Osteoblast (primary cell): ENCODE measurements at regions not wholly inside any gene's neighbourhood (a gene's known extent, or its start where the extent isn't known, plus 50 kb on each side); places are given as distances from the start of the nearest gene placed in this dataset.

Source experiments
- DNase-seq: peaks from one replicate; pipeline ENCODE4 v3.0.0; 2011; ENCODE audit warnings: low spot score, mixed read lengths; ENCODE audit not compliant: insufficient read length; ENCODE audit errors: missing footprints
- H2AFZ ChIP-seq: 2 replicates; pipeline ENCODE4 v1.6.0; 2011; ENCODE audit warnings: mild to moderate bottlenecking, low read length
- H3K27ac ChIP-seq: 2 replicates; pipeline ENCODE4 v1.5.1; 2011; ENCODE audit warnings: mild to moderate bottlenecking, low read depth, low read length, moderate library complexity
- H3K27me3 ChIP-seq: 2 replicates; pipeline ENCODE4 v1.6.0; 2012; ENCODE audit warnings: mild to moderate bottlenecking, control low read depth, inconsistent platforms, low read length, moderate library complexity; ENCODE audit not compliant: insufficient read depth
- H3K36me3 ChIP-seq: 2 replicates; pipeline ENCODE4 v1.5.1; 2011; ENCODE audit warnings: mild to moderate bottlenecking, low read length, control low read depth, moderate library complexity; ENCODE audit not compliant: insufficient read depth
- H3K4me1 ChIP-seq: 2 replicates; pipeline ENCODE4 v1.5.1; 2011; ENCODE audit warnings: mild to moderate bottlenecking, low read length, control low read depth, moderate library complexity; ENCODE audit not compliant: insufficient read depth
- H3K4me2 ChIP-seq: 2 replicates; pipeline ENCODE4 v1.6.0; 2011; ENCODE audit warnings: mild to moderate bottlenecking, low read length; ENCODE audit not compliant: insufficient read depth
- H3K4me3 ChIP-seq: fragments of 200-600 bp; sonication (generic); 3 replicates; pipeline ENCODE4 v1.5.1; 2012; ENCODE audit warnings: mild to moderate bottlenecking, low read length, inconsistent platforms; ENCODE audit not compliant: insufficient read depth
- H3K79me2 ChIP-seq: 2 replicates; pipeline ENCODE4 v1.6.0; 2012; ENCODE audit warnings: mild to moderate bottlenecking, low read length, control low read depth, inconsistent platforms; ENCODE audit not compliant: insufficient read depth
- H3K9me3 ChIP-seq: 2 replicates; pipeline ENCODE4 v1.5.1; 2011; ENCODE audit warnings: low read depth, low read length, control low read depth
- H4K20me1 ChIP-seq: 2 replicates; pipeline ENCODE4 v1.6.0; 2012; ENCODE audit warnings: mild to moderate bottlenecking, low read length, control low read depth; ENCODE audit not compliant: insufficient read depth
- TF ChIP-seq, protein P1 (sequence below): IDR thresholded peaks from 2 replicates; pipeline ENCODE4 v1.5.1; 2011; ENCODE audit warnings: mild to moderate bottlenecking, low read depth, low read length, moderate library complexity; ENCODE audit errors: extremely low read depth

DNA sequence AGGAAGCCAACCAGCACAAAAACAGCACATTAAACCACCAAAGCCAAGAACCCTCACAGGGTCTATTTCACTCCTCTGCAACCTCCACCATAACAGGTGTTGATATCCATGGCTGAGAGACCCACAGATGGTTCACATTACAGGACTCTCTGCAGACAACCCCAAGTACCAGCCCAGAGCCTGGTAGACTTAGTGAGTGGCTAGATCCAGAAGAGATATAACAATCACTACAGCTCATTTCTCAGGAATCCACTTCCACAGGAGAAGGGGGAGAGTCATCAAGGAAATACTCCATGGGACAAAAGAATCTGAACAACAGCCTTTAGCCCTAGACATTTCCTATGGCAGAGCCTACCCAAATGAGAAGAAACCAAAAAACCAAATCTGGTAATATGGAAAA is 168.1 kb upstream of the CD96 start:
- DNase-seq, result no peak
- no peaks in the 10 kb centered on the region for H3K79me2 ChIP-seq
- H4K20me1 ChIP-seq, result no peaks in the 10 kb centered on the region
- H3K27ac ChIP-seq, result no peak overlapping the region
- no peak overlapping the region for H2AFZ ChIP-seq
- H3K9me3 ChIP-seq, result no peaks in the 10 kb centered on the region
- H3K4me3 ChIP-seq, result no peak overlapping the region
- no peaks in the 10 kb centered on the region for H3K36me3 ChIP-seq
- TF ChIP-seq, protein P1, sequence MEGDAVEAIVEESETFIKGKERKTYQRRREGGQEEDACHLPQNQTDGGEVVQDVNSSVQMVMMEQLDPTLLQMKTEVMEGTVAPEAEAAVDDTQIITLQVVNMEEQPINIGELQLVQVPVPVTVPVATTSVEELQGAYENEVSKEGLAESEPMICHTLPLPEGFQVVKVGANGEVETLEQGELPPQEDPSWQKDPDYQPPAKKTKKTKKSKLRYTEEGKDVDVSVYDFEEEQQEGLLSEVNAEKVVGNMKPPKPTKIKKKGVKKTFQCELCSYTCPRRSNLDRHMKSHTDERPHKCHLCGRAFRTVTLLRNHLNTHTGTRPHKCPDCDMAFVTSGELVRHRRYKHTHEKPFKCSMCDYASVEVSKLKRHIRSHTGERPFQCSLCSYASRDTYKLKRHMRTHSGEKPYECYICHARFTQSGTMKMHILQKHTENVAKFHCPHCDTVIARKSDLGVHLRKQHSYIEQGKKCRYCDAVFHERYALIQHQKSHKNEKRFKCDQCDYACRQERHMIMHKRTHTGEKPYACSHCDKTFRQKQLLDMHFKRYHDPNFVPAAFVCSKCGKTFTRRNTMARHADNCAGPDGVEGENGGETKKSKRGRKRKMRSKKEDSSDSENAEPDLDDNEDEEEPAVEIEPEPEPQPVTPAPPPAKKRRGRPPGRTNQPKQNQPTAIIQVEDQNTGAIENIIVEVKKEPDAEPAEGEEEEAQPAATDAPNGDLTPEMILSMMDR, result no peak
- no peaks in the 10 kb centered on the region for H3K27me3 ChIP-seq
- H3K4me1 ChIP-seq, result no peaks in the 10 kb centered on the region
- H3K4me2 ChIP-seq, result no peak overlapping the region

DNA sequence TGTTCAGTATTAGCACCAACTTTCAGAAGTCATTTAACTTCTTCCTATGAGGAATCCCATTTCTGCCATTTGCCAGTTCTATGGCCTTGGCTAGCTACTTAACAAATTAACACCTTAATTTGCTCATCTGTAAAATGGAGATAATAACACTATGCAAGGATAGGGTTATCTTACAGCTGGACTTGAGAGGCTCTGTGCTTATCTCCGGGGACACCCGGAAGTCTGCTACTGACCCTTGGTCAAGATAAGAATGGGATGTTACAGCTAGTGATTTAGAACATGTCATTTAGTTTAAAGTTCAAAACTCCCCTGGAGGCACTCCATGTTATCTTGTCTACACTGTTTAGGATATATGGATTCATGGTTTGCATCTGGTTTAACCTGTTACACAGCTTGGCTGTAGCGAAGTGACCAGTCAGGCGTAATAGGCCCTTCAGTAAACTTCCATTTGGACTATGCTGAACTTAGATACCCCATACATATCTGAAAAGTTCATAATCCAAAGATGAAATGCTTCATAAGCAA is 156.0 kb upstream of the CD96 start:
- Histone ChIP-seq H2AFZ (no peak overlapping the region), H3K36me3 (no peaks in the 10 kb centered on the region), H3K27me3 (no peaks in the 10 kb centered on the region), H3K9me3 (no peaks in the 10 kb centered on the region), H3K4me1 (no peaks in the 10 kb centered on the region), H3K79me2 (no peaks in the 10 kb centered on the region), H3K27ac (no peak overlapping the region), H4K20me1 (no peaks in the 10 kb centered on the region), H3K4me2 (no peak overlapping the region), H3K4me3 (no peak overlapping the region)
- no peak for DNase-seq
- TF ChIP-seq, protein P1, result no peak

DNA sequence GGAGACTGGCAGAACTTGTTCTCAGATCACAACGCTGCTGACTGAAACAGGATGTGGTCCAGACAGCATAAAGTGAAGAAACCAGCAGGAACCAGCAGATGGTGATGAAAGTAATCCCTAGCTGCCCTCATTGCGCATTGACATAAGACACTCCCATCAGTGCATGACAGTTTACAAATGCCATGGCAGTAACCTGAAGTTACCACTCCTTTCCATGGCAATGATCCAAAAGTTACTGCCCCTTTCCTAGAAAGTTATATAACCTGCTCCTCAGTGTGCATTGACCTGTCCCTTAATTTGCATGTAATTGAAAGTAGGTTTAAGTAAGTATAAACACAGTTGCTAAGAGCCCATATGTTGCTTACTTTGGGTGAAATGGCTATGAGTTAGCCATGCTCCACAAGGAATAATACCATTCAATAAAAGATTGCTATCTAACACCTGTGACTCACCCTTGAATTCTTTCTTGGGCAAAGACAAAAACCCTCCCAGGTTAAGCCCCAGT is 149.1 kb upstream of the CD96 start:
- DNase-seq, result no peak
- H3K79me2 ChIP-seq, result no peaks in the 10 kb centered on the region

GRCh38 chr3:111412656-111413055 is 129.3 kb upstream of the CD96 start:
- H3K36me3 ChIP-seq, result no peaks in the 10 kb centered on the region
- no peak overlapping the region for H2AFZ ChIP-seq
- H3K4me1 ChIP-seq, result no peaks in the 10 kb centered on the region
- H3K27ac ChIP-seq, result no peak overlapping the region
- TF ChIP-seq, protein P1, result no peak
- H3K4me3 ChIP-seq, result no peak overlapping the region
- H3K4me2 ChIP-seq, result no peak overlapping the region
- no peak for DNase-seq
- H3K79me2 ChIP-seq, result no peaks in the 10 kb centered on the region
- H3K27me3 ChIP-seq, result no peaks in the 10 kb centered on the region
- no peaks in the 10 kb centered on the region for H4K20me1 ChIP-seq
- no peaks in the 10 kb centered on the region for H3K9me3 ChIP-seq

More for the DNA sequence above, 149.1 kb upstream of the CD96 start:
- no peaks in the 10 kb centered on the region for H3K9me3 ChIP-seq
- H3K27me3 ChIP-seq, result no peaks in the 10 kb centered on the region
- H3K4me1 ChIP-seq, result no peaks in the 10 kb centered on the region
- no peaks in the 10 kb centered on the region for H3K36me3 ChIP-seq
- H4K20me1 ChIP-seq, result no peaks in the 10 kb centered on the region
- H3K27ac ChIP-seq, result no peak overlapping the region
- no peak overlapping the region for H2AFZ ChIP-seq
- H3K4me2 ChIP-seq, result no peak overlapping the region
- H3K4me3 ChIP-seq, result no peak overlapping the region
- TF ChIP-seq, protein P1, result no peak
